ENCODE measurements at regions not wholly inside any gene's neighbourhood (a gene's known extent, or its start where the extent isn't known, plus 50 kb on each side); places are given as distances from the start of the nearest gene placed in this dataset.

- Histone ChIP-seq H3K23ac (ENCODE audit: insufficient read length) (no peak overlapping the region), H2BK5ac (ENCODE audit: low read depth, low read length) (no peak overlapping the region), H4K91ac (replicated peaks; ENCODE audit: insufficient read length, low read length) (no peak overlapping the region), H2BK15ac (ENCODE audit: low read length) (no peak overlapping the region), H3K14ac (ENCODE audit: insufficient read length) (no peak overlapping the region), H3K4me1 (replicated peaks in 1 of 4; ENCODE audit: control insufficient read depth in 3 of 4, insufficient read depth in 4 of 4, low read length in 3 of 4) (no peaks in the 10 kb centered on the region), H3K4me3 (ENCODE audit: extremely low read depth in 1 of 4, insufficient read depth in 2 of 4, low read depth in 3 of 4, low read length in 4 of 4) (no peak overlapping the region), H3K27me3 (replicated peaks in 1 of 4; ENCODE audit: control insufficient read depth in 3 of 4, extremely low read depth in 1 of 4, insufficient read depth in 3 of 4, low read length in 3 of 4) (peaks cover 0 to 2% (median 0%) of the 10 kb centered on the region in 4 experiments; a peak in 2 of 7 replicates), H3K79me1 (ENCODE audit: low read depth, low read length) (no peaks in the 10 kb centered on the region), H4K5ac (ENCODE audit: insufficient read length, low read depth, low read length) (no peak overlapping the region), H4K8ac (ENCODE audit: extremely low read depth, insufficient read depth, low read length) (no peak overlapping the region), H3K36me3 (ENCODE audit: control insufficient read depth in 2 of 4, insufficient read depth in 4 of 4, low read length in 3 of 4) (no peaks in the 10 kb centered on the region), H2AK5ac (ENCODE audit: low read depth, low read length) (no peak overlapping the region), H3K4me2 (ENCODE audit: insufficient read depth in 1 of 2, low read depth in 2 of 2, low read length in 2 of 2) (no peak overlapping the region), H3K23me2 (ENCODE audit: low read depth, low read length) (no peaks in the 10 kb centered on the region), H3K18ac (ENCODE audit: extremely low read depth, low read length) (no peak overlapping the region), H3K79me2 (ENCODE audit: control insufficient read depth in 1 of 2, insufficient read depth in 2 of 2, low read length in 2 of 2) (no peaks in the 10 kb centered on the region), H3K27ac (ENCODE audit: low read depth, low read length) (no peak overlapping the region), H2BK20ac (ENCODE audit: low read length) (no peak overlapping the region), H3K9ac (replicated peaks in 1 of 4; ENCODE audit: extremely low read depth in 1 of 4, low read depth in 3 of 4, low read length in 3 of 4) (no peak overlapping the region), H3K56ac (replicated peaks; ENCODE audit: insufficient read length, low read depth, low read length) (no peak overlapping the region), H3K4ac (replicated peaks; ENCODE audit: insufficient read length, low read depth, low read length) (no peak overlapping the region), H2BK12ac (ENCODE audit: low read depth, low read length) (no peak overlapping the region), H3K9me3 (ENCODE audit: insufficient read depth in 2 of 2, low read depth in 1 of 2, low read length in 1 of 2) (no peaks in the 10 kb centered on the region), H2AFZ (ENCODE audit: low read length) (no peak overlapping the region), H4K20me1 (replicated peaks in 1 of 2; ENCODE audit: control insufficient read depth in 1 of 2, insufficient read depth in 2 of 2, low read length in 2 of 2) (peaks cover 0 to 3% of the 10 kb centered on the region in 2 experiments), H2BK120ac (replicated peaks; ENCODE audit: low read depth, low read length) (no peak overlapping the region)
- DNase-seq (ENCODE audit: low read depth in 1 of 2, low spot score in 2 of 2) (no peak), FAIRE-seq (no peak)
- 83% methylated on average over 1 of the region's 1 CpG; no CpG with 5 or more reads in 1 of the 2 experiments for WGBS, 2 experiments (ENCODE audit: extremely low coverage in 1 of 2, insufficient coverage in 1 of 2, insufficient read length in 1 of 2, insufficient replicate concordance in 2 of 2, low coverage in 1 of 2, low lambda C conversion rate in 2 of 2, missing lambda C conversion rate in 1 of 2)
- CTCF ChIA-PET (ENCODE audit: partially characterized antibody): interaction anchor here (1.0 to 1.1 kb wide), 2 partner anchors 31 to 346 kb away, joined by 3 read pairs; no protein-coding TSS in a partner anchor
- no peak for TF ChIP-seq CEBPB (IDR thresholded peaks at IDR 0.05; ENCODE audit: low read depth, low read length)
- TF ChIP-seq BRCA1 (IDR thresholded peaks at IDR 0.05; ENCODE audit: low read depth, low read length): no peak
- no peak for TF ChIP-seq CBX8 (IDR thresholded peaks at IDR 0.05; ENCODE audit: borderline replicate concordance, low read depth, low read length)
- TF ChIP-seq TEAD4 (IDR thresholded peaks at IDR 0.05; ENCODE audit: low read depth, low read length): no peak
- TF ChIP-seq CHD1 (IDR thresholded peaks at IDR 0.05; ENCODE audit: low read depth, low read length): no peak
- TF ChIP-seq CREB1 (IDR thresholded peaks at IDR 0.05): no peak
- POLR2A ChIA-PET (ENCODE audit: partially characterized antibody): interaction anchor here (1.0 kb wide), 1 partner anchor 9 kb away, joined by 4 read pairs; no protein-coding TSS in a partner anchor
Measured at GRCh38 chr12:107478881-107479280, 206.7 kb upstream of the PWP1 start.

All from H1 (cell line).